Kidney (tissue), 13 donors: ENCODE measurements at regions not wholly inside any gene's neighbourhood (a gene's known extent, or its start where the extent isn't known, plus 50 kb on each side); places are given as distances from the start of the nearest gene placed in this dataset.
A peak's percentile ranks its signal among the peaks of the same experiment; 100 is the strongest.

Experiments used
- DNase-seq, 5 donors: peaks; one replicate each; pipeline ENCODE4 v3.0.0-alpha.2; 2013 to 2020
- FAIRE-seq: peaks from 2 replicates; lab custom pipeline; 2012; peaks lifted over from hg19 to GRCh38; lab: Jason Lieb, UNC
- H3K27ac ChIP-seq, 2 donors: one replicate each; pipeline ENCODE4 v1.7.0; 2013; ENCODE audit warnings: low read depth in 2 of 2, low read length in 2 of 2, inconsistent platforms in 1 of 2
- H3K27me3 ChIP-seq: one replicate; pipeline ENCODE4 v1.7.1; 2013; ENCODE audit warnings: low read length, inconsistent platforms; ENCODE audit not compliant: control insufficient read depth, insufficient read depth
- H3K36me3 ChIP-seq, 3 donors: one replicate each; pipeline versions ENCODE4 v1.7.0 to v1.7.1; 2013; ENCODE audit warnings: low read length in 3 of 3, control low read depth in 1 of 3, inconsistent platforms in 1 of 3; ENCODE audit not compliant: insufficient read depth in 3 of 3, control insufficient read depth in 2 of 3
- H3K4me1 ChIP-seq, 3 donors: one replicate each; pipeline versions ENCODE4 v1.7.0 to v1.7.1; 2013; ENCODE audit warnings: low read length in 3 of 3, inconsistent platforms in 1 of 3, low read depth in 1 of 3; ENCODE audit not compliant: control insufficient read depth in 2 of 3, insufficient read depth in 2 of 3
- H3K4me3 ChIP-seq, 3 donors: one replicate each; pipeline versions ENCODE4 v1.7.0 to v1.8.1; 2013; ENCODE audit warnings: low read length in 3 of 3, control low read depth in 1 of 3, inconsistent platforms in 1 of 3
- H3K9ac ChIP-seq, 3 donors: one replicate each; pipeline versions ENCODE4 v1.7.0 to v1.7.1; 2013; ENCODE audit warnings: low read length in 3 of 3, control low read depth in 1 of 3, inconsistent platforms in 1 of 3
- H3K9me3 ChIP-seq, 3 donors: one replicate each; pipeline versions ENCODE4 v1.7.0 to v1.7.1; 2013; ENCODE audit warnings: low read length in 3 of 3, control low read depth in 1 of 3, inconsistent platforms in 1 of 3; ENCODE audit not compliant: control insufficient read depth in 2 of 3, insufficient read depth in 1 of 3
- intact Hi-C: fragments of 100-400 bp; cut with DNase I; formaldehyde crosslinking; loops from one replicate; pipeline ENCODE4 v1.11.1; 2022
- TF ChIP-seq, protein P1 (sequence below): IDR thresholded peaks from 3 replicates; pipeline ENCODE4 v1.5.1; 2012; ENCODE audit warnings: mild to moderate bottlenecking, moderate library complexity, borderline replicate concordance; ENCODE audit not compliant: insufficient read depth; ENCODE audit errors: extremely low read depth
- donor health status: control.
- donor health status: control.
- donor health status: control.
- donor health status: control.
- donor health status: control.
- donor health status: DM: yes; HTN: yes; CAD: no.
- donor health status: Normal renal cell carcinoma (clear cell type).

DNA sequence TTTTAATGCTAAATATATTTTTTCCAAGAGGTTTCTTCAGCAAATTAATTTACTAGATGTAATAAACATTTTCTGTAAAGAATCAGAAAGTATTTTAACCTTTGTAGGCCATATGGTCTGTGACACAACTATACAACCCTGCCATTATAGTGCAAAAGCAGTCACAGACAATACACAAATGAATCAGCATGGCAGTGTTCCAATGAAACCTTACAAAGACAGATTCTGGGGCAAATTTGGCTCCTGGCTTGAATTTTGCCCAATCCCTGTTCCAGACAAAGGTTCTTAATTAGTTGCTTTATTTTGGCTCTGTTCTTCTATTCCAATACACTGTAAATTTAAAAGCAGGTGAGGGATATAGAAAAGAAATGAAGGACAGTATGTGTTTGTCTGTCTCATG is 352.5 kb downstream of the C12orf50 start:
- no peaks in the 10 kb centered on the region for H3K9me3 ChIP-seq
- FAIRE-seq (no peak), DNase-seq (no peak)

DNA sequence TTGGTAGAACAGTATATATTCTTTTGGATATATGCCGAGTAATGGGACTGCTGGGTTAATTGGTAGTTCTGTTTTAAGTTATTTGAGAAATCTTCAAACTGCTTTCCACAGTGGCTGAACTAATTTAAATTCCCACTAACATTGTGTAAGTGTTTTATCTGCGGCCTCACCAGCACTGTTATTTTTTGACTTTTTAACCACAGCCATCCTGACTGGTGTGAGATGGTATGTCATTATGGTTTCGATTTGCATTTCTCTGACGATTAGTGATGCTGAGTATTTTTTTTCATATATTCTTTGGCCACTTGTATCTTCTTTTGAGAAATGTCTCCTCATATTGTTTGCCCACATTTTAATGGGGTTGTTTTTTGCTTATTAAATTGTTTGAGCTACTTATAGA is 357.4 kb downstream of the C12orf50 start:
- no peaks in the 10 kb centered on the region for H3K36me3 ChIP-seq
- TF ChIP-seq, protein P1, sequence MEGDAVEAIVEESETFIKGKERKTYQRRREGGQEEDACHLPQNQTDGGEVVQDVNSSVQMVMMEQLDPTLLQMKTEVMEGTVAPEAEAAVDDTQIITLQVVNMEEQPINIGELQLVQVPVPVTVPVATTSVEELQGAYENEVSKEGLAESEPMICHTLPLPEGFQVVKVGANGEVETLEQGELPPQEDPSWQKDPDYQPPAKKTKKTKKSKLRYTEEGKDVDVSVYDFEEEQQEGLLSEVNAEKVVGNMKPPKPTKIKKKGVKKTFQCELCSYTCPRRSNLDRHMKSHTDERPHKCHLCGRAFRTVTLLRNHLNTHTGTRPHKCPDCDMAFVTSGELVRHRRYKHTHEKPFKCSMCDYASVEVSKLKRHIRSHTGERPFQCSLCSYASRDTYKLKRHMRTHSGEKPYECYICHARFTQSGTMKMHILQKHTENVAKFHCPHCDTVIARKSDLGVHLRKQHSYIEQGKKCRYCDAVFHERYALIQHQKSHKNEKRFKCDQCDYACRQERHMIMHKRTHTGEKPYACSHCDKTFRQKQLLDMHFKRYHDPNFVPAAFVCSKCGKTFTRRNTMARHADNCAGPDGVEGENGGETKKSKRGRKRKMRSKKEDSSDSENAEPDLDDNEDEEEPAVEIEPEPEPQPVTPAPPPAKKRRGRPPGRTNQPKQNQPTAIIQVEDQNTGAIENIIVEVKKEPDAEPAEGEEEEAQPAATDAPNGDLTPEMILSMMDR, result no peak
- no peak for FAIRE-seq
- intact Hi-C loops, result no loop called here
- H3K27me3 ChIP-seq, result no peaks in the 10 kb centered on the region
- no peaks in the 10 kb centered on the region for H3K9me3 ChIP-seq
- H3K27ac ChIP-seq, result no peak overlapping the region
- DNase-seq, result no peak
- H3K4me1 ChIP-seq, result no peaks in the 10 kb centered on the region
- H3K4me3 ChIP-seq, result no peak overlapping the region
- H3K9ac ChIP-seq, result no peak overlapping the region

More for the DNA sequence above, 352.5 kb downstream of the C12orf50 start:
- TF ChIP-seq, protein P1, result no peak
- Histone ChIP-seq H3K9ac (no peak overlapping the region), H3K36me3 (no peaks in the 10 kb centered on the region), H3K27me3 (no peaks in the 10 kb centered on the region), H3K4me3 (no peak overlapping the region), H3K27ac (no peak overlapping the region), H3K4me1 (no peaks in the 10 kb centered on the region)
- intact Hi-C loops, result no loop called here

DNA sequence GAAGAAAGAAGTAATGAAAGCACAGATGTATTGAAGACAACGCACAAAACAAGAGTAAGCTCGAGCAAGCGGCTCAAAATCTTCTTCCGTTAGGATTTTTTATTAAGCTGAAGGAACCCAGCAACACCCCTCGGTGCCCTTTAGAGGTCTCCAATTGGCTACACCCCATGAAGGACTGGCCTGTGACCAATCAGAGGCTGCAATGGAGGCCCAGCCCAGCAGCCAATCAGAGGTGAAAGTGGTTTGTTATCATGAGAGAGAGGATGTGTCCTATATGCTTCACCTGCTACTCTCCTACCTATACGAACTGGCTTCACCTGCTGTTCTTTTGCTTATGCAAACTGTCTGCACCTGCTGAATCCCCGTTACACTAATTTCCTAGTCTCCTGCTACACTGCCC is 358.8 kb downstream of the C12orf50 start:
- H3K36me3 ChIP-seq, result no peaks in the 10 kb centered on the region
- H3K4me3 ChIP-seq, result no peak overlapping the region
- no peaks in the 10 kb centered on the region for H3K27me3 ChIP-seq
- DNase-seq (no peak), FAIRE-seq (no peak)
- intact Hi-C loops, result no loop called here
- no peak overlapping the region for H3K9ac ChIP-seq
- H3K9me3 ChIP-seq, result no peaks in the 10 kb centered on the region
- no peak overlapping the region for H3K27ac ChIP-seq
- H3K4me1 ChIP-seq, result no peaks in the 10 kb centered on the region
- TF ChIP-seq, protein P1, result no peak

DNA sequence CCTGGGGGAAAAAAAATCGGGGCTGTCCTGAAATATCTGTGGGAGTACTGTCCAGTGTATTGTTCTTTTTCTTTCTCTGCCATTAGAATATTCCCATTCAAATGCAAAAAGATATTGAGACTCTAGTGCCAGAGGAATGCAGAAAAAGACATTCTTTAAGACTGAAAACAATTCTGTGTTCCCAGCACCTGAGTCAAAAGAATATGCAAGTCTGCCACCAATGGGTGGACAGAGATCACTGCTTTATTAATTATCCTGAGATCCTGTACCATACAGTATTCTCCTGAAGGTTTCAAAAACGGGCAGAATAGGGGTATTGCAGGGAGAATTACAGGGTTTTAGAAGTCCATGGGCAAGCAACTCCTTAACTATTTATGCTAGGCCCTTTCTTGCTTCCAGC is 361.8 kb downstream of the C12orf50 start:
- TF ChIP-seq, protein P1, result peak; percentile 46
- H3K9me3 ChIP-seq, result no peaks in the 10 kb centered on the region
- FAIRE-seq (no peak), DNase-seq (peak in 1 of 5 donors; percentile 43)
- H3K27ac ChIP-seq, result no peak overlapping the region
- no peaks in the 10 kb centered on the region for H3K36me3 ChIP-seq
- no peak overlapping the region for H3K9ac ChIP-seq
- H3K4me1 ChIP-seq, result no peaks in the 10 kb centered on the region
- H3K27me3 ChIP-seq, result no peaks in the 10 kb centered on the region
- H3K4me3 ChIP-seq, result no peak overlapping the region
- intact Hi-C loops, result no loop called here
